HEK293 (cell line): ENCODE measurements at regions not wholly inside any gene's neighbourhood (a gene's known extent, or its start where the extent isn't known, plus 50 kb on each side); places are given as distances from the start of the nearest gene placed in this dataset.

Experiments
- EGR2 ChIP-seq: fragments of 450-650 bp; formaldehyde crosslinking; IDR thresholded peaks from 2 replicates; pipeline ENCODE4 v1.5.1; 2016; ENCODE audit warnings: low read depth, missing biosample characterization, missing genetic modification characterization
- OVOL3 ChIP-seq: fragments of 450-650 bp; formaldehyde crosslinking; IDR thresholded peaks from 2 replicates; pipeline ENCODE4 v1.5.1; 2016; ENCODE audit warnings: missing biosample characterization, missing genetic modification characterization
- PRDM10 ChIP-seq: fragments of 450-650 bp; formaldehyde crosslinking; IDR thresholded peaks from 2 replicates; pipeline ENCODE4 v1.5.1; 2016; ENCODE audit warnings: missing biosample characterization, missing genetic modification characterization
- YY1 ChIP-seq: fragments of 450-650 bp; formaldehyde crosslinking; IDR thresholded peaks from 2 replicates; pipeline ENCODE4 v1.5.1; 2018; ENCODE audit warnings: missing biosample characterization, missing genetic modification characterization
- ZBTB21 ChIP-seq: fragments of 450-650 bp; formaldehyde crosslinking; IDR thresholded peaks from 2 replicates; pipeline ENCODE4 v1.5.1; 2017; ENCODE audit warnings: missing biosample characterization, missing genetic modification characterization
- ZBTB8A ChIP-seq: fragments of 450-650 bp; formaldehyde crosslinking; IDR thresholded peaks from 2 replicates; pipeline ENCODE4 v1.5.1; 2016; ENCODE audit warnings: missing biosample characterization, missing genetic modification characterization
- ZNF114 ChIP-seq: fragments of 450-650 bp; formaldehyde crosslinking; IDR thresholded peaks from 2 replicates; pipeline ENCODE4 v1.5.0; 2017; ENCODE audit warnings: missing biosample characterization, missing genetic modification characterization
- ZNF423 ChIP-seq: fragments of 450-650 bp; formaldehyde crosslinking; IDR thresholded peaks from 2 replicates; pipeline ENCODE4 v1.5.1; 2016; ENCODE audit warnings: missing biosample characterization, missing genetic modification characterization
- ZNF529 ChIP-seq: fragments of 450-650 bp; formaldehyde crosslinking; IDR thresholded peaks from 2 replicates; pipeline ENCODE4 v1.5.1; 2017; ENCODE audit warnings: missing genetic modification characterization, missing biosample characterization; ENCODE audit not compliant: insufficient replicate concordance
- ZNF626 ChIP-seq: fragments of 450-650 bp; sonication (Bioruptor Pico); formaldehyde crosslinking; IDR thresholded peaks from 2 replicates; pipeline ENCODE4 v1.5.1; 2018; ENCODE audit warnings: missing biosample characterization, missing genetic modification characterization, inconsistent platforms
- TF ChIP-seq, protein P1 (sequence below): fragments of 450-650 bp; formaldehyde crosslinking; IDR thresholded peaks from 2 replicates; pipeline ENCODE4 v1.5.1; 2016; ENCODE audit warnings: missing biosample characterization, missing genetic modification characterization, low read depth
- TF ChIP-seq, protein P2 (sequence below): fragments of 450-650 bp; formaldehyde crosslinking; IDR thresholded peaks from 2 replicates; pipeline ENCODE4 v1.5.1; 2016; ENCODE audit warnings: missing biosample characterization, missing genetic modification characterization
- TF ChIP-seq, protein P3 (sequence below): fragments of 450-650 bp; formaldehyde crosslinking; IDR thresholded peaks from 2 replicates; pipeline ENCODE4 v1.5.1; 2016; ENCODE audit warnings: missing biosample characterization, missing genetic modification characterization, borderline replicate concordance
- TF ChIP-seq, protein P4 (sequence below): fragments of 450-650 bp; formaldehyde crosslinking; IDR thresholded peaks from 2 replicates; pipeline ENCODE4 v1.5.1; 2016; ENCODE audit warnings: missing biosample characterization, missing genetic modification characterization

DNA sequence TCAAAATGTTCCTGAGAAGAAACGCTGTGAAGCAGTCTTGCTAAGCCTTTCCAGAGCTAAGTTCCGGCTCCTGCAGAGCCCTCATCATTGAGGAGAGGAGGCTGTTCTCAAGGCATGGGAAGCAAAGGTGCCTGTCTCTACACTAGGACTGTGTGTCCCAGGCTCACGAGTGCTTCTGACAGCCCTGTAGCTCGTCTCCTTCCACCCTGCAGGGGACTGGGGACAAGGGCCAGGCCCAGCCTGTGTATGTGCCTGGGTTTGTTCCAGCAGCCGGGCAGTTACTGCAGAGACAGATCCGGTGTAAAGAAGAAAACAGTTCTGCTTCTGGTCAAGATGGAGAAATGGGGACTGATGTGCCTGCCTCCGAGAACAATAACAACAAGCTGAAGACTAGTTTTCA, 156.0 kb downstream of the ENGASE start:
- TF ChIP-seq ZBTB8A (no peak), PRDM10 (tag by site-specific recombination) (no peak), YY1 (tag by site-specific recombination) (no peak), ZNF423 (tag by site-specific recombination) (no peak), ZBTB21 (no peak), ZNF626 (tag by site-specific recombination) (no peak), ZNF529 (tag by site-specific recombination) (no peak), OVOL3 (no peak), ZNF114 (no peak), EGR2 (no peak)
- TF ChIP-seq, protein P1, sequence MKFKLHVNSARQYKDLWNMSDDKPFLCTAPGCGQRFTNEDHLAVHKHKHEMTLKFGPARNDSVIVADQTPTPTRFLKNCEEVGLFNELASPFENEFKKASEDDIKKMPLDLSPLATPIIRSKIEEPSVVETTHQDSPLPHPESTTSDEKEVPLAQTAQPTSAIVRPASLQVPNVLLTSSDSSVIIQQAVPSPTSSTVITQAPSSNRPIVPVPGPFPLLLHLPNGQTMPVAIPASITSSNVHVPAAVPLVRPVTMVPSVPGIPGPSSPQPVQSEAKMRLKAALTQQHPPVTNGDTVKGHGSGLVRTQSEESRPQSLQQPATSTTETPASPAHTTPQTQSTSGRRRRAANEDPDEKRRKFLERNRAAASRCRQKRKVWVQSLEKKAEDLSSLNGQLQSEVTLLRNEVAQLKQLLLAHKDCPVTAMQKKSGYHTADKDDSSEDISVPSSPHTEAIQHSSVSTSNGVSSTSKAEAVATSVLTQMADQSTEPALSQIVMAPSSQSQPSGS (tag by site-specific recombination), result no peak
- TF ChIP-seq, protein P2, sequence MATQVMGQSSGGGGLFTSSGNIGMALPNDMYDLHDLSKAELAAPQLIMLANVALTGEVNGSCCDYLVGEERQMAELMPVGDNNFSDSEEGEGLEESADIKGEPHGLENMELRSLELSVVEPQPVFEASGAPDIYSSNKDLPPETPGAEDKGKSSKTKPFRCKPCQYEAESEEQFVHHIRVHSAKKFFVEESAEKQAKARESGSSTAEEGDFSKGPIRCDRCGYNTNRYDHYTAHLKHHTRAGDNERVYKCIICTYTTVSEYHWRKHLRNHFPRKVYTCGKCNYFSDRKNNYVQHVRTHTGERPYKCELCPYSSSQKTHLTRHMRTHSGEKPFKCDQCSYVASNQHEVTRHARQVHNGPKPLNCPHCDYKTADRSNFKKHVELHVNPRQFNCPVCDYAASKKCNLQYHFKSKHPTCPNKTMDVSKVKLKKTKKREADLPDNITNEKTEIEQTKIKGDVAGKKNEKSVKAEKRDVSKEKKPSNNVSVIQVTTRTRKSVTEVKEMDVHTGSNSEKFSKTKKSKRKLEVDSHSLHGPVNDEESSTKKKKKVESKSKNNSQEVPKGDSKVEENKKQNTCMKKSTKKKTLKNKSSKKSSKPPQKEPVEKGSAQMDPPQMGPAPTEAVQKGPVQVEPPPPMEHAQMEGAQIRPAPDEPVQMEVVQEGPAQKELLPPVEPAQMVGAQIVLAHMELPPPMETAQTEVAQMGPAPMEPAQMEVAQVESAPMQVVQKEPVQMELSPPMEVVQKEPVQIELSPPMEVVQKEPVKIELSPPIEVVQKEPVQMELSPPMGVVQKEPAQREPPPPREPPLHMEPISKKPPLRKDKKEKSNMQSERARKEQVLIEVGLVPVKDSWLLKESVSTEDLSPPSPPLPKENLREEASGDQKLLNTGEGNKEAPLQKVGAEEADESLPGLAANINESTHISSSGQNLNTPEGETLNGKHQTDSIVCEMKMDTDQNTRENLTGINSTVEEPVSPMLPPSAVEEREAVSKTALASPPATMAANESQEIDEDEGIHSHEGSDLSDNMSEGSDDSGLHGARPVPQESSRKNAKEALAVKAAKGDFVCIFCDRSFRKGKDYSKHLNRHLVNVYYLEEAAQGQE (tag by site-specific recombination), result no peak
- TF ChIP-seq, protein P3, sequence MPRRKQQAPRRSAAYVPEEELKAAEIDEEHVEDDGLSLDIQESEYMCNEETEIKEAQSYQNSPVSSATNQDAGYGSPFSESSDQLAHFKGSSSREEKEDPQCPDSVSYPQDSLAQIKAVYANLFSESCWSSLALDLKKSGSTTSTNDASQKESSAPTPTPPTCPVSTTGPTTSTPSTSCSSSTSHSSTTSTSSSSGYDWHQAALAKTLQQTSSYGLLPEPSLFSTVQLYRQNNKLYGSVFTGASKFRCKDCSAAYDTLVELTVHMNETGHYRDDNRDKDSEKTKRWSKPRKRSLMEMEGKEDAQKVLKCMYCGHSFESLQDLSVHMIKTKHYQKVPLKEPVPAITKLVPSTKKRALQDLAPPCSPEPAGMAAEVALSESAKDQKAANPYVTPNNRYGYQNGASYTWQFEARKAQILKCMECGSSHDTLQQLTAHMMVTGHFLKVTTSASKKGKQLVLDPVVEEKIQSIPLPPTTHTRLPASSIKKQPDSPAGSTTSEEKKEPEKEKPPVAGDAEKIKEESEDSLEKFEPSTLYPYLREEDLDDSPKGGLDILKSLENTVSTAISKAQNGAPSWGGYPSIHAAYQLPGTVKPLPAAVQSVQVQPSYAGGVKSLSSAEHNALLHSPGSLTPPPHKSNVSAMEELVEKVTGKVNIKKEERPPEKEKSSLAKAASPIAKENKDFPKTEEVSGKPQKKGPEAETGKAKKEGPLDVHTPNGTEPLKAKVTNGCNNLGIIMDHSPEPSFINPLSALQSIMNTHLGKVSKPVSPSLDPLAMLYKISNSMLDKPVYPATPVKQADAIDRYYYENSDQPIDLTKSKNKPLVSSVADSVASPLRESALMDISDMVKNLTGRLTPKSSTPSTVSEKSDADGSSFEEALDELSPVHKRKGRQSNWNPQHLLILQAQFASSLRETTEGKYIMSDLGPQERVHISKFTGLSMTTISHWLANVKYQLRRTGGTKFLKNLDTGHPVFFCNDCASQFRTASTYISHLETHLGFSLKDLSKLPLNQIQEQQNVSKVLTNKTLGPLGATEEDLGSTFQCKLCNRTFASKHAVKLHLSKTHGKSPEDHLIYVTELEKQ, result no peak
- TF ChIP-seq, protein P4, sequence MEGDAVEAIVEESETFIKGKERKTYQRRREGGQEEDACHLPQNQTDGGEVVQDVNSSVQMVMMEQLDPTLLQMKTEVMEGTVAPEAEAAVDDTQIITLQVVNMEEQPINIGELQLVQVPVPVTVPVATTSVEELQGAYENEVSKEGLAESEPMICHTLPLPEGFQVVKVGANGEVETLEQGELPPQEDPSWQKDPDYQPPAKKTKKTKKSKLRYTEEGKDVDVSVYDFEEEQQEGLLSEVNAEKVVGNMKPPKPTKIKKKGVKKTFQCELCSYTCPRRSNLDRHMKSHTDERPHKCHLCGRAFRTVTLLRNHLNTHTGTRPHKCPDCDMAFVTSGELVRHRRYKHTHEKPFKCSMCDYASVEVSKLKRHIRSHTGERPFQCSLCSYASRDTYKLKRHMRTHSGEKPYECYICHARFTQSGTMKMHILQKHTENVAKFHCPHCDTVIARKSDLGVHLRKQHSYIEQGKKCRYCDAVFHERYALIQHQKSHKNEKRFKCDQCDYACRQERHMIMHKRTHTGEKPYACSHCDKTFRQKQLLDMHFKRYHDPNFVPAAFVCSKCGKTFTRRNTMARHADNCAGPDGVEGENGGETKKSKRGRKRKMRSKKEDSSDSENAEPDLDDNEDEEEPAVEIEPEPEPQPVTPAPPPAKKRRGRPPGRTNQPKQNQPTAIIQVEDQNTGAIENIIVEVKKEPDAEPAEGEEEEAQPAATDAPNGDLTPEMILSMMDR, result no peak
